Stomach (tissue), 8 donors: ENCODE measurements at regions not wholly inside any gene's neighbourhood (a gene's known extent, or its start where the extent isn't known, plus 50 kb on each side); places are given as distances from the start of the nearest gene placed in this dataset.

Source experiments
- DNase-seq, 2 donors: peaks; one replicate each; pipeline versions ENCODE4 v3.0.0 to v3.0.0-alpha.2; 2013 to 2019
- H3K27ac ChIP-seq, 5 donors: fragments of 200-600 bp in 4 of 5; sonication (generic) in 4 of 5; one replicate each; pipeline ENCODE4 v1.5.1; 2013 to 2019; ENCODE audit warnings: mild to moderate bottlenecking in 1 of 5, moderate library complexity in 1 of 5
- H3K27me3 ChIP-seq, 3 donors: fragments of 200-600 bp; sonication (generic); one replicate each; pipeline ENCODE4 v1.5.1; 2017 to 2019; ENCODE audit warnings: mixed run types in 1 of 3
- H3K36me3 ChIP-seq, 4 donors: fragments of 200-600 bp; sonication (generic); 1 replicate in 3 of 4; 2 replicates in 1 of 4; pipeline ENCODE4 v1.5.1; 2016 to 2019
- H3K4me1 ChIP-seq, 4 donors: fragments of 200-600 bp; sonication (generic); one replicate each; pipeline ENCODE4 v1.5.1; 2016 to 2019
- H3K4me3 ChIP-seq, 4 donors: fragments of 200-600 bp; sonication (generic) in 3 of 4; one replicate each; pipeline ENCODE4 v1.5.1; 2016 to 2019; ENCODE audit warnings: mild to moderate bottlenecking in 1 of 4
- H3K9me3 ChIP-seq, 4 donors: fragments of 200-600 bp; sonication (generic); one replicate each; pipeline ENCODE4 v1.5.1; 2016 to 2019
- CTCF ChIP-seq, 7 experiments: fragments of 450-650 bp in 4 of 7; fragments of 200-600 bp in 3 of 7; sonication (generic) in 3 of 7; IDR thresholded peaks; one replicate each; pipeline ENCODE4 v1.5.1; 2016 to 2019; ENCODE audit warnings: antibody characterized with exemption in 7 of 7, control low read depth in 2 of 7, mild to moderate bottlenecking in 1 of 7
- EP300 ChIP-seq: sonication (generic); formaldehyde crosslinking; IDR thresholded peaks from one replicate; pipeline ENCODE4 v1.6.1; 2017; ENCODE audit warnings: antibody characterized with exemption
- POLR2A ChIP-seq, 4 donors: fragments of 450-650 bp; IDR thresholded peaks; one replicate each; pipeline ENCODE4 v1.6.1; 2016; ENCODE audit warnings: antibody characterized with exemption in 4 of 4, control low read depth in 2 of 4, mild to moderate bottlenecking in 1 of 4, moderate library complexity in 1 of 4
- POLR2AphosphoS5 ChIP-seq, 3 donors: sonication (generic); formaldehyde crosslinking; IDR thresholded peaks; one replicate each; pipeline ENCODE4 v1.6.1; 2016; ENCODE audit warnings: antibody characterized with exemption in 3 of 3
- WGBS, 5 donors: extraction: QIAGEN DNeasy Blood & Tissue Kit in 3 of 5; methylation state at CpG; one replicate each; pipeline versions ENCODE4 v1.1.5 to v1.1.7; 2013 to 2018; 5-methylcytosine and 5-hydroxymethylcytosine counted together
- intact Hi-C: fragments of 100-400 bp; cut with DNase I; formaldehyde crosslinking; loops from one replicate; pipeline ENCODE4 v1.15.1; 2023; ENCODE audit warnings: low total_unique reads
- donor health status: healthy with polysubstance abuse.
- donor health status: Bipolar disorder and iron deficiency.
- donor health status: healthy.

DNA sequence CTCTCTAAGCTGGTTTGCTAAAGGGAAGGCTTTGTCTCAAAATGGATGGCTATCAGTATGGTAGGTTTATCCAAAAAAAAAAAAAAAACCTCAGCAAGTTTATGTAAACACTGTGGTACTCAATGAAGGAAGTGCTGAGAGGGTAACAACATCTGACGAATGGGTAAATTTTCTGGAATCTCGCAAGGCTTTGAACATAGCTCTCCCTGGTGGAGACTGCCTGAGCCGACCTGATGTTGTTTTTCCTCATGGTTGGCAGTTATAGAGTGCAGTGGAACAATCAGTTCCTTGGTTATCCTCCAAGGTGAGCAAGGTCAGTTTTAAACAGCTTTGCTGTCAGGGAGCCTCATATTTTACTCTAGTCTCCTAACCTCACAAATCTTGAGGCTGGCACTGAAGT, 94.6 kb downstream of the ZPLD1 start:
- TF ChIP-seq CTCF (IDR thresholded peaks at IDR 0.05) (peak in 3 of 7 experiments; percentile 19 to 29 (median 26)), POLR2AphosphoS5 (IDR thresholded peaks at IDR 0.05) (no peak)
- intact Hi-C loops = no loop called here
- Histone ChIP-seq H3K36me3 (no peaks in the 10 kb centered on the region), H3K9me3 (no peaks in the 10 kb centered on the region), H3K4me3 (no peak overlapping the region), H3K27me3 (no peaks in the 10 kb centered on the region), H3K4me1 (peaks cover 0 to 7% (median 2%) of the 10 kb centered on the region in 4 donors), H3K27ac (no peak overlapping the region)
- DNase-seq = peak in 1 of 2 donors; percentile 45
- 20 to 41% (median 27%) methylated on average over 3 of the region's 3 CpGs for WGBS, 5 donors

DNA sequence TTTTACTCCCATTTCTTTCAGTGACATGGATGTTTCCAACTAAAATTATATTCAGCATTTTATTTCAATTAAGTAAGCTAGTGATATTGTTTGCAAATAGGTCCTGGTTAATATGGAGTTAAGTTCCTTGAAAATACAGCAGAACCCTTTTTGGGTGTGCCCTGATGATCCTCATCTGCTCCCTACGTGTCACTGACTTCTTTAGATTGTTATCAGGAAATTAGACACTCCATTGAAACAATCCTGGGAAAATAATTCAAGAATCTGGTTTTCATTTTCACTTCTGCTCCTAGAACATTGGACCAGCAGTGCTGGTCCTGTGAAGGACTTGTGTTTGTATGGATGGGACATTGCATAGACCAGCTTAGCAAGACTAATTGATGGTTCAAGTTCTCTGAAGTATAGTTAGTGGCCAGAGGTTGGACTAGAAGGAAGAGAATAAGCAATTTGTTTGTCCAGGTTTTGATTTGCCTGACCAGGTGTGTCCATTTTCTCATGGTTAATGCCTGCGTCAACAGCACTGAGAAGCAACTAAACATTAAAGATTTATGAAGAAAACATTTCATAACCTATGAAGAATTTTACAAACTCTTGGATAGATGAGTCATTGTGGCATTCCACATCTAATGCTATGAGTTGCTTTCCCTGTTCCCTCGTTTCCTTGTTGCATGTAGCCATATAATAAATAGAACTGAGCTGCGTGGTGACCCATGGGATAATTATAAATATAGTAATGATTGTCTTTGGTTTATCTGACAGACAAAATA, 95.8 kb downstream of the ZPLD1 start:
- no peak for DNase-seq
- intact Hi-C loops = loop anchor here (10.0 kb wide), 1 partner anchor 726 kb away; no protein-coding TSS in a partner anchor
- Histone ChIP-seq H3K9me3 (no peaks in the 10 kb centered on the region), H3K4me1 (peaks cover 0 to 7% (median 2%) of the 10 kb centered on the region in 4 donors), H3K4me3 (no peak overlapping the region), H3K27me3 (no peaks in the 10 kb centered on the region), H3K27ac (no peak overlapping the region), H3K36me3 (no peaks in the 10 kb centered on the region)
- TF ChIP-seq POLR2A (IDR thresholded peaks at IDR 0.05) = no peak
- TF ChIP-seq POLR2AphosphoS5 (IDR thresholded peaks at IDR 0.05) = no peak
- no peak for TF ChIP-seq EP300
- WGBS, 5 donors = 60 to 78% (median 70%) methylated on average over 4 of the region's 4 CpGs

DNA sequence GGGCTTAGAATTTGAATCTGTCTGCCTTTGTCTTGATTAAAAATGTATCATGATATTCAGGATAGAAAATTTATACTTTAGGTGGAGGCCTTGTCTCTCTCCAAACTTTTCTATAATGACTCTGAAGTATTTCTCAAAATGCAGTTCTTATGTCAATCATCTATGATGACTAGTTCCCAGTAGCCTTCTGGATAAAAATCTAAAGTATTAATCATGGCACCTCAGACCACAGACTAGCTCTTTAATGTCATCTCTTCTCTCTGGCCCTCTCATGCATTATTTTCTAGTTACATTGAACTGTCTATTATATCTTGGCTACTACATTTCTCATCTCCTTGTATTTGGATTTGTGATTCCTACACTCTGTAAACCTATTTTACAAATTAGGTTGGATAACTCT, 96.9 kb downstream of the ZPLD1 start:
- intact Hi-C loops = loop anchor here (10.0 kb wide), 1 partner anchor 727 kb away; no protein-coding TSS in a partner anchor

DNA sequence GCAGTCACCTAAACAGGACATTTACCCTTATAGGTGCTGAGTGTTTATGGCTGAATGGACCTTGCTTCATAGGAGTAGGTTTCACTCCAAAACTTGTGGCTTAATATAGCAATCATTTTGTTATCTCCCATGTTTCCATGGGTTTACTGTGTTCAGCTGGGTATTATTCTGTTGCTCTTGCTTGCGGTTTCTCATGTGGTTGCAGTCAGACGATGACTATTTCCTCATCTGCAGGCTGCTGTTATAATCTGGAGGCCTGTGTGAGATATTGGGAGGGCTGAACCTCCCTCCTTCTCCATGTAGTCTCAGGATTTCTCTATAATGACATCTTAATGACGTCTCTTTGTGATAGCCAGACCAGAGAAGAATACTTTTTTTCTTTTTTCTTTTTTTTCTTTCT, 98.1 kb downstream of the ZPLD1 start:
- no peaks in the 10 kb centered on the region for H3K36me3 ChIP-seq
- H3K4me3 ChIP-seq = no peak overlapping the region
- H3K27me3 ChIP-seq = no peaks in the 10 kb centered on the region
- H3K9me3 ChIP-seq = no peaks in the 10 kb centered on the region
- intact Hi-C loops = loop anchor here (10.0 kb wide), 1 partner anchor 728 kb away; no protein-coding TSS in a partner anchor
- H3K4me1 ChIP-seq = peaks cover 0 to 12% (median 2%) of the 10 kb centered on the region in 4 donors
- H3K27ac ChIP-seq = no peak overlapping the region
- 75 to 86% (median 81%) methylated on average over 3 of the region's 3 CpGs for WGBS, 5 donors
- DNase-seq = no peak
- TF ChIP-seq POLR2A (IDR thresholded peaks at IDR 0.05) (no peak), EP300 (no peak), POLR2AphosphoS5 (IDR thresholded peaks at IDR 0.05) (no peak)

More for the DNA sequence above, 96.9 kb downstream of the ZPLD1 start:
- no peak overlapping the region for H3K4me3 ChIP-seq
- no peaks in the 10 kb centered on the region for H3K36me3 ChIP-seq
- TF ChIP-seq POLR2AphosphoS5 (IDR thresholded peaks at IDR 0.05) (no peak), POLR2A (IDR thresholded peaks at IDR 0.05) (no peak), CTCF (IDR thresholded peaks at IDR 0.05) (no peak), EP300 (no peak)
- H3K9me3 ChIP-seq = no peaks in the 10 kb centered on the region
- H3K27me3 ChIP-seq = no peaks in the 10 kb centered on the region
- peaks cover 0 to 12% (median 2%) of the 10 kb centered on the region in 4 donors for H3K4me1 ChIP-seq
- H3K27ac ChIP-seq = no peak overlapping the region
- no peak for DNase-seq

DNA sequence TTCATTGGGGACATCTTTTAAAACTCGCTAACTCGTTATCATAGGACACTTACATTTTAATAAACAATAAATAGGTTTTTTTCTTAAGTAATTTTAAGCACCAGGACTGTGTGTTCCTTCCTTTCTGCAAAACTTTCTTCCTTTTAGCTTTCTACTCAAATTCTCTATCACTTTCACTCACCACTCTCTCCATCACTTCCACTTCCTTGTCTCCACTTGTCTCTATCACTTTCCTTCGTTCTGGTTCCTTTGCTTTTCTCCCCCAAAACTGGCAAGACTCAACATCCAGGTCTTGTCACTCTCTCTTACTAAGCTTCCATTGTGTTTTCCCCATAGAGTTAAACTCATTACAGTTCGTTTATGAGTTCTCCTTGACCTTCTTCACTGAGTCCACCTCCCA, 99.0 kb downstream of the ZPLD1 start:
- 77 to 85% (median 81%) methylated on average over 4 of the region's 4 CpGs for WGBS, 5 donors
- TF ChIP-seq POLR2AphosphoS5 (IDR thresholded peaks at IDR 0.05) (no peak), EP300 (no peak), POLR2A (IDR thresholded peaks at IDR 0.05) (no peak), CTCF (IDR thresholded peaks at IDR 0.05) (no peak)
- Histone ChIP-seq H3K27ac (no peak overlapping the region), H3K36me3 (no peaks in the 10 kb centered on the region), H3K9me3 (no peaks in the 10 kb centered on the region), H3K4me1 (peaks cover 0 to 12% (median 2%) of the 10 kb centered on the region in 4 donors), H3K27me3 (no peaks in the 10 kb centered on the region), H3K4me3 (no peak overlapping the region)
- no peak for DNase-seq
- intact Hi-C loops = loop anchor here (10.0 kb wide), 1 partner anchor 729 kb away; no protein-coding TSS in a partner anchor
